GM18505 (cell line): ENCODE measurements at regions not wholly inside any gene's neighbourhood (a gene's known extent, or its start where the extent isn't known, plus 50 kb on each side); places are given as distances from the start of the nearest gene placed in this dataset.
"Not testable (repeated sequence)": the region's sequence is repeated elsewhere in the genome, so short reads cannot be mapped to it uniquely, and the experiment has no call there.

ENCODE experiments used
- ATAC-seq: cut with Tn5 transposase; IDR thresholded peaks from one replicate; pipeline ENCODE4 v1.9.1; 2021; ENCODE audit not compliant: unreplicated experiment
- POLR2A ChIP-seq: IDR thresholded peaks from 4 replicates; pipeline ENCODE4 v1.6.1; 2011; ENCODE audit warnings: borderline replicate concordance; ENCODE audit not compliant: insufficient read depth, insufficient read length; ENCODE audit errors: extremely low read depth

DNA sequence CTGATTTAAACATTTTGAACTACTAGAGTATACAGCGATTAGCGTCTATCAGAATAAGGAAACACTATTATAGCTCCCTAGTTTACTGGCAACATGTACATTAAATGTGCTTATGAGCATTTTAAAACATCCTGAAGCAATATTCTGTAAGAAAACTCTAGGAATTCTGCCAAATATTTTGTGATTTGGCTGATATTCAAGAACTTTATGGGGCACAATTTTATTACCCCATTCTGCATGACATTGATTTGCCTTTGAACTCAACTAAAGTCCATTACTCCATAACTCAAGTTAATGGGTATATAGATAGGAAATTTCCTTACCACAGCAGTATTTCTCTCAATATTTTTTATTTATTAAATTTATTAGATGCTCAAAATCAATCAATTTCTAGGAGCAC is 369.9 kb upstream of the KCND2 start:
- no peak for ATAC-seq
- no peak for TF ChIP-seq POLR2A

DNA sequence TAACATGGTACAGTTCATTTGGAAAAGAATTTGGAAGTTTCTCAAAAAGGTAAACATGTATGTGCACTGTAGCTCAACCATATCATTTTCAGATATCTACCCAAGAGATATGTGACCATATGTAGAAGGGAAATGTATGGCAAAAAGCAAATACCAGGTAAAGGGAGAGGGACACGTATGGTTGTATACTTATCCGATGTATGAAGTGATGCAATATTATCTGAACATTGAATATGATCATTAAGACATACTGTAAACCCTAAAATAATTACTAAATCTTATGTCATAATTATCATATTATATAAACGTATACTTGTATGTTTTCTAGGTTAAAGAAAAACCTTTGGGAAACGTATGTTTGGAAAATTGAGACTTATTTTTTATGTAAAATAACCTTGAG is 367.5 kb upstream of the KCND2 start:
- TF ChIP-seq POLR2A = no peak

DNA sequence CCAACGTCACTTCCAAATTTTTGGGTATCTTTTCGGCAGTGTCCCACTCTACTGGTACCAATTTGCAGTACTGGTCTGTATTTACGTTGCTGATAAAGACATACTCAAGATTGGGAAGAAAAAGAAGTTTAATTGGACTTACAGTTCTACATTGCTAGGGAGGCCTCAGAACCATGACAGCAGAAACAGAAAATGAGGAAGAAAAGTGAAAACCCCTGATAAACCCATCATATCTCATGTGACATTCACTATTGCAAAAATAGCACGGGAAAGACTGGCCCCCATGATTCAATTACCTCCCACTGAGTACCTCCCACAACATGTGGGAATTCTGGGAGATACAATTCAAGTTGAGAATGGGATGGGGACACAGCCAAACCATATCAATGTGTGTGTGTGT is 364.0 kb upstream of the KCND2 start:
- TF ChIP-seq POLR2A = no peak

More for the DNA sequence above, 367.5 kb upstream of the KCND2 start:
- ATAC-seq = no peak

DNA sequence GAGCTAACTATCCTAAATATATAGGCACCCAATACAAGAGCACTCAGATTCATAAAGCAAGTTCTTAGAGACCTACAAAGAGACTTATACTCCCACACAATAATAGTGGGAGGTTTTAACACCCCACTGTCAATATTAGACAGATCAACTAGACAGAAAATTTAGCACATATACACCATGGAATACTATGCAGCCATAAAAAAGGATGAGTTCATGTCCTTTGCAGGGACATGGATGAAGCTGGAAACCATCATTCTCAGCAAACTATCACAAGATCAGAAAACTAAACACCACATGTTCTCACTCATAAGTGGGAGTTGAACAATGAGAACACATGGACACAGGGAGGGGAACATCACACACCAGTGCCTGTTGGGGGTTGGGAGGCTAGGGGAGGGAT is 358.9 kb upstream of the KCND2 start:
- not testable (repeated sequence) for ATAC-seq

More for the DNA sequence above, 364.0 kb upstream of the KCND2 start:
- no peak for ATAC-seq

DNA sequence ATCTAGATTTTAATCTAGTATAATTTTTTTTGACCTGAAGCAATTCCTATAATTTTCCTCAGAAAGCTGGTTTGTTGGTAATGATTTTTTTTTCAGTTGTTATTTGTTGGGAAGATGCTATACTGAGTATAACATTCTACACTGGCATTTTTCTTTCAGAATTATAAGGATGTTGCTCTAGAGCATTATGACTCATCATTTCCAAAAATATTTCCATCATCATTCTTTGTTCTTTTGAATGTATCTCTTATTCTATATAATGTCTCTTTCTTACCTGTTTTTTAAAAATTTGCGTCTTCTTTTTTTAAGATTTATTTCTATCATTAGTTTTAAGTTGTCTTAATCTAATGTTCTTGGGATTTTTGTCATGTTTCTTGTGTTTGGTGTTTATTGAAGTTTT is 356.5 kb upstream of the KCND2 start:
- no peak for TF ChIP-seq POLR2A
- no peak for ATAC-seq

DNA sequence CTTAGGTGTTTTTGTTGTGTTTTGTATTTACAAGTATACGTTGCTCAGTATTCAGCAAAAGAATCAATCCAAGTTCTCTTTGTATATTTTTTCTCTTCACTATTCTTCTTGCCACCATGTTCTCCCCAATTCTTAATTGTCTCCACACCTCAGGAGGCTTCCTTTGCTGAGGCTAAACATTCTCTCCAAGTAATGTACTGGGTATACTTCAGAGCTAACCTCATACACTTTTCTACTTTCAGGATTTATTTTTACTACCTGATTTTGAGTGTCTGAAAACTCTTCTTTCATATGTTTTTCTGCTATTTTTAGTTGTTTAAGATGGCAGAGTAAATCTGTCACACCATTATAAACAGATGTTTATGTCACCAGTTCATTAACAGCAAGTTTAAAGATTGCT is 354.8 kb upstream of the KCND2 start:
- TF ChIP-seq POLR2A = no peak
- ATAC-seq = no peak

DNA sequence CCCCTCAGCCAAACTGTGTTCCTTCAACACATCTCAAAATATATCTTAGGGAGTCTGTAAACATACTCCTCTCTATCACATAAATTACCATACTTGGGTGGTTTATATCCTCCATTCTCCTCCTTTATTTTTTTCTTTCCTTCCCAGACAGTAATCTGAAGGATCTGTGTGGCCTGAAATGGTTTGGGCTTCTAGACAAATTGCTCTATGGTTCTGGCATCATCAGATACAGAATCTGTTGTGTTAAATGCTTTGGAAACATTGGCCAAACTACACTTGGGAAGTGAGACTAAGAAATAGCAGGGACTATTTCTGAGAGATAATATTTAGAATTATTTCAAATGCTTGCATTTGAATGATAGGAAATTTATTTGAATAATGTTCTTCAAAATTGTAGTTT is 353.0 kb upstream of the KCND2 start:
- no peak for TF ChIP-seq POLR2A
- no peak for ATAC-seq

DNA sequence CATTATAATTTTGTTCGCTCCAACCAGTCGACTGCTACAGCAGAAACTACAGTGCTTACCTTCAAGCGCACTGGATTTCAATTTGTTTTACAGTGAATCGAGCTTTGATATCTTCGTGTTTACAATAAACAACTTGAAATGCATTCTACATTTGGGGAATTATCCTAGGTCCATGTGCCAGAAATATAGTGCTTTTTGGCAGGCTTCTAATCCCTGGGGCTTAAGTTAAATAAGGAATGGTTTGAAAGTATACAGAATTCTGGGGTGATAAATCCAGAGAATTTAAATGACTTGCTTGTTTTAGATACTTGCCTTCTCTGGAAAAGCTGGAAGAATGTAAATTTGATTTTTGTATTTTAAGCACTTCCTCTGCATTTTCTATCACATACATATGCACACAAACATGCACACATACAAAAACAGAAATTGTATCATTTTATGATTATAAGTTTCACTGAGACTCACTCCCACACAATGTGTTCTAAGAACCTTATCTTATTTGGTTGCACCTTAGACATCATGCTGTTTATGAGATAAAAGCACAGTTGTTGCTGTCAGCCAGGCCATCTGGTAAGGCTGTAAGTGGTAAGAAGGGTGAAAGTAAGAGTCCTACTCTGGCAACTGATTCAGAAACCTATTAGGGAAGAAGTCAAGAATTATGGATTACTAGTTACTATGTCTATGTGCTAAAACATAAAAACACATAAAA is 347.2 kb upstream of the KCND2 start:
- TF ChIP-seq POLR2A = no peak
- no peak for ATAC-seq

DNA sequence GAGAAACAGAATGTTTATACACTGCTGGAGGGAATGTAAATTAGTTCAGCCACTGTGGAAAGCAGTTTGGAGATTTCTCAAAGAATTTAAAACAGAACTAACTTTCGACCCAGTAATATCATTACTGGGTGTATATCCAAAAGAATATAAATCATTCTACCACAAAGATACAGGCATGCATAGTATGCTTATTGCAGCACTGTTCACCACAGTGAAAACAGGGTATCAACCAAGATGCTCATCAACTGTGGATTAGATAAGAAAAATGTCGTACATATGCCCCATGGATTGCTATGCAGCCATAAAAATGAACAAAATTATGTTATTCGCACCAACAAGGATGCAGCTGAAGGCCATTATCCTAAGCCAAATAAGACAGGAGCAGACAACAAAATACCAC is 343.1 kb upstream of the KCND2 start:
- TF ChIP-seq POLR2A = no peak
- ATAC-seq = no peak

DNA sequence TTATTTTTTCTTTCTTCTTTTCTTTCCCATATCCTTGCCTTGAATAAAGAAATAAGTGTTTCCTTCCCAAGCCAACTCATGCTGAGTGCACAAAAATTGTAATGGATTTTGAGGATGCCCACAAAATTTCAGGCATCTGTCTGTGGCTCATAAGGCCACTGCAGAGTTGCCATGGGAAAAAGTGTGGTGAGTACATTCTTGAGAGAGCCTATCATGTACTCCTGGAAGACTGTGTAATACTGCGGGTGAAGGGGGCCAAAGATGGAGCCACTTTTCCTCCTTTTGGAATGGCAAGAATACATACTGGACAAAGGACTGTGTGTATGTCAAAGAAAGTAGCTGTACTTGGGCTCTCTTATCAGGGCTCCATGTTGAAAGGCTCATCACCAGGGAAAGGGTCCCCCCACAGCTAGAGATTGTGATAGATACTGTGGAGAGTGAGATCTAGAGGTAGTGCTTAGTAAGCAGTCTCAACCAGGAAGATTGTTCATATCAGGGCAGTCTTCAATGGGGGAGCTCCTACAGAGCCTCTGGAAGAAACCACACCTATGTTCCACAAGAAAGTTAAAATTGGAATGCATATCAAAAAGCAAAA is 341.6 kb upstream of the KCND2 start:
- ATAC-seq = no peak
- TF ChIP-seq POLR2A = no peak

DNA sequence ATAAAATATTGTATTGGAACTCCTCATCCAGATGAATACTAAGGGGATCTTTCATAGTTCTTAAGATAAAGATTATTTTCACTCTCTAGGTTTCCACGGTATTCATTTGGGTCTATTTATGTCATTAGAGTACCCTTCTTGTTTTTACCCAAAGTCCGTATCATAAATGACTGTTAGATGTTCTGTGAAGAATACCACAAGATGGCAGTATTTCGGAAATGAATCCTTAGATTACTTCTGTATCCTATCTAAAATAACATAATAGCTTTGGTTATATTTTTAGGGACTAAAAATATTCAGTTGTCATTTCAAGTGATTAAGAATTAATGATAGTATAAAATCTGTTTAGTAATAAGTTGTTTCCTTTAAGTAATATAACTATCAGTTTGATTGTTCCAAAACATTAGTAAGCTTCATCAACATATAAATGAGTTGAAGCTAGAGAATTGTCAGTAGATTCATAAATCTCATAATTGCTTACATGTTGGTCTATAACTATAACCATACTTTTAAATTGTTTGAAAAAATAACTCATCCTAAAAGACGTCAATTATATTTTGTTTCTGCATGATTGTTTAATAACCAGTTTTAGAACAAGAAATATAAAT is 337.5 kb upstream of the KCND2 start:
- no peak for ATAC-seq
- no peak for TF ChIP-seq POLR2A

DNA sequence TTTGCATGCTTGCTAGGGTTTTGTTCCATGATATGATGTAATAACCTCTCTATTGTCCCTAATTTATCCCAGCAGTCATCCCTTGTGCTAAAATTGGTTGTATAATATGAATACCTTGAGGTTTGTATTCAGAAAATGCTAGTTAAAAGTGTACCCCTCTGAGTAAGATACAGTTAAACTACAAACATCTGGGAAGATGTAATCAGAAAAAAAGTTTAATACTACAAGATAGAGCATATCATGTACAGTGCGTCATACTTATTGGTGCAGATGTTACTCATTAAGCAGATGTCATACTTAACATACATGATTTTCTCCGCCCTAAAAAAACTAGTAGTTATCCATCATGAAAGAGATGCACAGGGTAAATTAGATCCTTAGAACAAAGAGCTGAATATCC is 336.1 kb upstream of the KCND2 start:
- ATAC-seq = no peak
- TF ChIP-seq POLR2A = no peak

DNA sequence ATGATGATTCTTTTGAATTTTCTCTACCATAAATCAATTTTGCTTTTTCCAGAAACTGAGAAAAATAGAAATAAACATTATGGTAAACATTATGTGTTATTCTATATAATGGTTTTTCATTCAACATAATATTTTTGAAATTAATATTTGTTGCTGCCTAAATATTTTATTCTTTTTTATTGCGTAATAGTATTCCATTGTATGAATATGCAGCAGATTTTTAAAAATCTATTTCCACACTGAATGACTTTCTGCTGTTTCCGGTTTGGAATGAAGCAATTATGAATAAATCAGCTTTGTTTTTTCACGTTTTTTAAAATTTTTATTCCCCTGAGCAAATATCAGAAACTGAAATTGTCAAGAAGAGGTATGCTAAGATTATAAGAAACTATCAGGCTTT is 335.2 kb upstream of the KCND2 start:
- no peak for TF ChIP-seq POLR2A
- ATAC-seq = no peak

DNA sequence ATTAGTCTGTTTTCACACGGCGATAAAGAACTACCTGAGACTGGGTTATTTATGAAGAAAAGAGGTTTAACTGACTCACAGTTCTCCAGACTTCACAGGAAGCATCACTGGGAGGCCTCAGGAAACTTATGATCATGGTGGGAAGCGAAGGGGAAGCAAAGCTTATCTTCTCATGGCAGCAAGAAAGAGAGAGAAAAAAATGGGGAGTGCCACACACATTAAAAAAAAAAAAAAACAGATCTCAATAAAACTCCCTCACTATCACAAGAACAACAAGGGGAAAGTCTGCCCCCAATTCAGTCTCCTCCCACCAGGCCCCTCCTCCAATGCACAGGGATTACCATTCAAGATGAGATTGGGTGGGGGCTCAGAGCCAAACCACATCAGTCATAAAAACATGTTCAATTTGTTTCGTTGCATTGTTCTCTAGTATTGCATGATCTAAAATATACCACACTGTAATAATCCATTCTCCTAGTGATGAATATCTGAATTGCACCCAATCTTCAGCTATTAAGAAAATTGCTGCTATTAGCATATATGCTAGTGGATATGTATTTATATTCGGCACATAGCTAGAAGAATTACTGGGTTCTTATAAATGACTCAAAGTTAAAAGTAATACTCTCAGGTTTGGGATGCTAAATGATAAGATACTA is 328.9 kb upstream of the KCND2 start:
- ATAC-seq = no peak
- TF ChIP-seq POLR2A = no peak
